ENCODE measurements at regions not wholly inside any gene's neighbourhood (a gene's known extent, or its start where the extent isn't known, plus 50 kb on each side); places are given as distances from the start of the nearest gene placed in this dataset.

- Histone ChIP-seq H3K79me2 (ENCODE audit: insufficient read depth, low read length) (no peaks in the 10 kb centered on the region), H3K27me3 (ENCODE audit: insufficient read depth, low read length) (no peaks in the 10 kb centered on the region), H4K20me1 (ENCODE audit: insufficient read depth, low read length) (no peaks in the 10 kb centered on the region), H3K4me2 (ENCODE audit: low read length) (no peak overlapping the region), H3K9me3 (ENCODE audit: insufficient read depth, low read depth, low read length) (no peaks in the 10 kb centered on the region), H2AFZ (ENCODE audit: low read depth, low read length) (no peak overlapping the region), H3K4me1 (ENCODE audit: insufficient read depth, low read length) (peaks cover 5% of the 10 kb centered on the region), H3K36me3 (ENCODE audit: insufficient read depth, low read length) (no peaks in the 10 kb centered on the region), H3K9ac (ENCODE audit: low read length) (no peak overlapping the region), H3K4me3 (ENCODE audit: insufficient read depth, low read depth, low read length) (no peak overlapping the region), H3K27ac (ENCODE audit: low read depth, low read length) (no peak overlapping the region)
- DNase-seq (ENCODE audit: low read depth) (no peak), FAIRE-seq (no peak)
- Mint-ChIP-seq H3K27ac (ENCODE audit: unreplicated experiment) (no peak overlapping the region), H3K27me3 (ENCODE audit: low read depth, unreplicated experiment) (peaks cover 55% of the 10 kb centered on the region), H3K36me3 (ENCODE audit: low read depth, unreplicated experiment) (no peaks in the 10 kb centered on the region), H3K4me1 (ENCODE audit: low read depth, unreplicated experiment) (no peaks in the 10 kb centered on the region), H3K4me3 (ENCODE audit: unreplicated experiment) (no peak overlapping the region), H3K9me3 (ENCODE audit: unreplicated experiment) (no peaks in the 10 kb centered on the region)
- TF ChIP-seq CTCF (IDR thresholded peaks at IDR 0.05; ENCODE audit: insufficient read depth, low read depth, low read length) (no peak), EZH2 (IDR thresholded peaks at IDR 0.05; ENCODE audit: insufficient read depth, low read length) (no peak)
These were observed 309.9 kb downstream of the BCL11B start for GRCh38 chr14:98962118-98962517.

- Mint-ChIP-seq H3K4me3 (ENCODE audit: unreplicated experiment) (no peak overlapping the region), H3K27ac (ENCODE audit: unreplicated experiment) (no peak overlapping the region), H3K9me3 (ENCODE audit: unreplicated experiment) (peaks cover 4% of the 10 kb centered on the region), H3K27me3 (ENCODE audit: low read depth, unreplicated experiment) (peaks cover 63% of the 10 kb centered on the region), H3K36me3 (ENCODE audit: low read depth, unreplicated experiment) (no peaks in the 10 kb centered on the region), H3K4me1 (ENCODE audit: low read depth, unreplicated experiment) (no peaks in the 10 kb centered on the region)
- Histone ChIP-seq H3K27ac (ENCODE audit: low read depth, low read length) (no peak overlapping the region), H3K27me3 (ENCODE audit: insufficient read depth, low read length) (no peaks in the 10 kb centered on the region), H3K36me3 (ENCODE audit: insufficient read depth, low read length) (no peaks in the 10 kb centered on the region), H3K4me1 (ENCODE audit: insufficient read depth, low read length) (no peaks in the 10 kb centered on the region), H3K4me3 (ENCODE audit: insufficient read depth, low read depth, low read length) (no peak overlapping the region), H3K9me3 (ENCODE audit: insufficient read depth, low read depth, low read length) (no peaks in the 10 kb centered on the region), H3K9ac (ENCODE audit: low read length) (no peak overlapping the region), H3K79me2 (ENCODE audit: insufficient read depth, low read length) (no peaks in the 10 kb centered on the region), H4K20me1 (ENCODE audit: insufficient read depth, low read length) (no peaks in the 10 kb centered on the region), H2AFZ (ENCODE audit: low read depth, low read length) (no peak overlapping the region), H3K4me2 (ENCODE audit: low read length) (no peak overlapping the region)
- no peak for TF ChIP-seq CTCF (IDR thresholded peaks at IDR 0.05; ENCODE audit: insufficient read depth, low read depth, low read length)
- no peak for TF ChIP-seq EZH2 (IDR thresholded peaks at IDR 0.05; ENCODE audit: insufficient read depth, low read length)
- DNase-seq (ENCODE audit: low read depth) = no peak
- FAIRE-seq = no peak
These were observed 308.4 kb downstream of the BCL11B start for GRCh38 chr14:98963610-98964009.

- Histone ChIP-seq H3K4me2 (ENCODE audit: low read length) (no peak overlapping the region), H3K9ac (ENCODE audit: low read length) (no peak overlapping the region), H3K4me3 (ENCODE audit: insufficient read depth, low read depth, low read length) (no peak overlapping the region), H4K20me1 (ENCODE audit: insufficient read depth, low read length) (no peaks in the 10 kb centered on the region), H3K4me1 (ENCODE audit: insufficient read depth, low read length) (no peaks in the 10 kb centered on the region), H3K9me3 (ENCODE audit: insufficient read depth, low read depth, low read length) (no peaks in the 10 kb centered on the region), H3K27ac (ENCODE audit: low read depth, low read length) (no peak overlapping the region), H3K27me3 (ENCODE audit: insufficient read depth, low read length) (no peaks in the 10 kb centered on the region), H2AFZ (ENCODE audit: low read depth, low read length) (no peak overlapping the region), H3K36me3 (ENCODE audit: insufficient read depth, low read length) (no peaks in the 10 kb centered on the region), H3K79me2 (ENCODE audit: insufficient read depth, low read length) (no peaks in the 10 kb centered on the region)
- Mint-ChIP-seq H3K4me1 (ENCODE audit: low read depth, unreplicated experiment) (no peaks in the 10 kb centered on the region), H3K9me3 (ENCODE audit: unreplicated experiment) (peaks cover 4% of the 10 kb centered on the region), H3K36me3 (ENCODE audit: low read depth, unreplicated experiment) (no peaks in the 10 kb centered on the region), H3K4me3 (ENCODE audit: unreplicated experiment) (no peak overlapping the region), H3K27me3 (ENCODE audit: low read depth, unreplicated experiment) (peaks cover 61% of the 10 kb centered on the region), H3K27ac (ENCODE audit: unreplicated experiment) (no peak overlapping the region)
- TF ChIP-seq EZH2 (IDR thresholded peaks at IDR 0.05; ENCODE audit: insufficient read depth, low read length) (no peak), CTCF (IDR thresholded peaks at IDR 0.05; ENCODE audit: insufficient read depth, low read depth, low read length) (no peak)
- FAIRE-seq (no peak), DNase-seq (ENCODE audit: low read depth) (no peak)
These were observed 307.8 kb downstream of the BCL11B start for GRCh38 chr14:98964171-98964570.

Measured in astrocyte (in vitro differentiated cells and primary cell).